Body of pancreas (tissue), 4 donors: ENCODE measurements at regions not wholly inside any gene's neighbourhood (a gene's known extent, or its start where the extent isn't known, plus 50 kb on each side); places are given as distances from the start of the nearest gene placed in this dataset.

Experiments used
- CTCF ChIP-seq, 7 experiments: fragments of 450-650 bp in 4 of 7; fragments of 200-600 bp in 3 of 7; sonication (generic) in 3 of 7; IDR thresholded peaks; one replicate each; pipeline ENCODE4 v1.5.1; 2016 to 2019; ENCODE audit warnings: antibody characterized with exemption in 7 of 7
- POLR2A ChIP-seq, 3 donors: fragments of 450-650 bp; IDR thresholded peaks; one replicate each; pipeline ENCODE4 v1.6.1; 2016; ENCODE audit warnings: antibody characterized with exemption in 3 of 3, mild to moderate bottlenecking in 2 of 3

GRCh38 chr7:142566271-142566670, 183.0 kb upstream of the PRSS1 start:
- TF ChIP-seq CTCF (IDR thresholded peaks at IDR 0.05) (no peak), POLR2A (IDR thresholded peaks at IDR 0.05) (no peak)
